ENCODE measurements at regions not wholly inside any gene's neighbourhood (a gene's known extent, or its start where the extent isn't known, plus 50 kb on each side); places are given as distances from the start of the nearest gene placed in this dataset.
"Not testable (repeated sequence)": the region's sequence is repeated elsewhere in the genome, so short reads cannot be mapped to it uniquely, and the experiment has no call there.

DNA sequence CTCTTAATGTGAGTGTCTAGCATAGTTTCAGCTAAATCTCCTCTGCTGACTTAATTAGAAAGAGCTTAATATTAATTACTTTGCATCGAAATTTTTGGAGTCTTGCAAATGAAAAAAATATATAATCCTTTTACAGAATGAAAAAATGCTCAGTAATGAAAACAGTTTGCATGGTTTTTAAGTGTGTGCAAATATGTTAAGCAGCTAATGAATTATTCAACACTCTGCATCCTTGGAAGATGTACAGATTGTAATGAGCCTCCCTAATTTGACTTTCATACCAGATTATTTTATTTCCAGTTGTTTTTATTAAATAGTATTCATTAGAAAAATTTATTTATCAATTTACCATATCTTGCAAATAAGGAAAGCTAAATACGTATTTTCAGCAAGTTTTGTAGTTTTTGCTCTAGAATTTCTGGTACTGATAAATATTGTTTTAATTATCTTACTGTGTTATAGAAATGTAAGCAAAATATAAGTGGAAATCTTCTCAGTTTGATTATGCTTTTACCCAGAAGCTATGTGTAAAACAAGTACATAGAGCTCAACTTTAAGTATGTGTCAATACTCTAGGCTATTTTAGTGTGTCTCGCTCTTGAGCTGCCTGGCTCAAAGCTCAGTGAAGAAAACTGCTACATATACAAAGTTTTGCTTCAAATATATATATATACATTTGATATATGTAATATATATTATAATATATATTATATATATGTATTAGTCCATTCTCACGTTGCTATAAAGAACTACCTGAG, 714.9 kb upstream of the LUZP2 start:
- no peak for DNase-seq

DNA sequence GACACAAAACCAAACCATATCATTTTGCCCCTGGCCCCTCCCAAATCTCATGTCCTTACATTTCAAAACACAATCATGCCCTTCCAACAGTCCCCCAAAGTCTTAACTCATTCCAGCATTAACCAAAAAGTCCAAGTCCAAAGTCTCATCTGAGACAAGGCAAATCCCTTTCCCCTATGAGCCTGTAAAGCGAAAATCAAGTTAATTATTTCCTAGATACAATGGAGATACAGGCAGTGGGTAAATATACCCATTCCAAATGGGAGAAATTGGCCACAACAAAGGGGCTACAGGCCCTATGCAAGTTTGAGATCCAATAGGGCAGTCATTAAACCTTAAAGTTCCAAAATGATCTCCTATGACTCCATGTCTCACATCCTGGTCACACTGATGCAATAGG, 709.9 kb upstream of the LUZP2 start:
- DNase-seq: not testable (repeated sequence)

DNA sequence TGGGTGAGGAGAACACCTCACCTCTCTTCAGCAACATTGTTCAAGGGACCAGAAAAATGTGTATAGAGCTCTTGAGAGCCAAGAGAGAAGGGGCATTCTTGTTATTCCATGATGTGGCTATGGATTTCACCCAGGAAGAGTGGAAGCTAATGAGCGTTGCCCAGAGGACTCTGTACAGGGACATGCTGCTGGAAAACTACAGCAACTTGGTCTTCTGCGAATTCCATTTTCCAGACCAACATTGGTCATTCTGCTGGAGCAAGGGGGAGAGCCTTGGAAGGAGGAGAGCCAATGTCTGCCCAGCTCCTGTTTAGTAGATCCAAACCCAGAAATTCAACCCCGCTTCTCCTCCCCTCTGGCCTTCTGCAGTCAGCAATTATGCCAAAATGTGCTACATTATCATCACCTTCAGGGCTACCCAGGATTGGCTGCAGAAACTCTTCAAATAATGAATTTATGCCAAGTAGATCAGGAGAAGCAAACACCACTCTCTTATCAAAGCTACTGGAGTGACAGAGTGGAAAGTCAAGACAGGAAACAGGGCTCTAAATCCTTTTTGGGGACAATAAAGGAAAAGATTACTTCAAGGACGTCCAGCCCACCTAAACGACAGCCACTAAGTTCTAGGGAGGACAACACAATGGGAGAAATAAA, 707.5 kb upstream of the LUZP2 start:
- DNase-seq: no peak

DNA sequence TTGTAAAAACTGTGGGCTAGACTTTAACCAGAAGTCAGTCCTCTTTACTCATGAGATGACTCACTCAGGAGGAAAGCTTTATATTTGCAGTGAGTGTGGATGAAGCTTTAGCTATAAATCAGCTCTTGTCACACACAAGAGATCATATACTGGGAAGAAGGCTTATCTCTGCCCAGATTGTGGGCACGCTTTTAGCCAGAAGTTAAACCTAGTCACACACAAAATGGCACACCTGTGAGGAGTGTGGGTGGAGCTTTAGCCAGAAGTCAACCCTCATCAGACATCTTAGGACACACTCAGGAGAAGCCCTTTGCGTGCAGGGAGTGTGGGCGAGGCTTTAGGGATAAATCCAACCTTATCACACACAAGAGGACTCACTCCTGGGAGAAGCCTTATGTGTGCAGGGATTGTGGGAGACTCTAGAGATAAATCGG, 706.9 kb upstream of the LUZP2 start:
- no peak for DNase-seq

DNA sequence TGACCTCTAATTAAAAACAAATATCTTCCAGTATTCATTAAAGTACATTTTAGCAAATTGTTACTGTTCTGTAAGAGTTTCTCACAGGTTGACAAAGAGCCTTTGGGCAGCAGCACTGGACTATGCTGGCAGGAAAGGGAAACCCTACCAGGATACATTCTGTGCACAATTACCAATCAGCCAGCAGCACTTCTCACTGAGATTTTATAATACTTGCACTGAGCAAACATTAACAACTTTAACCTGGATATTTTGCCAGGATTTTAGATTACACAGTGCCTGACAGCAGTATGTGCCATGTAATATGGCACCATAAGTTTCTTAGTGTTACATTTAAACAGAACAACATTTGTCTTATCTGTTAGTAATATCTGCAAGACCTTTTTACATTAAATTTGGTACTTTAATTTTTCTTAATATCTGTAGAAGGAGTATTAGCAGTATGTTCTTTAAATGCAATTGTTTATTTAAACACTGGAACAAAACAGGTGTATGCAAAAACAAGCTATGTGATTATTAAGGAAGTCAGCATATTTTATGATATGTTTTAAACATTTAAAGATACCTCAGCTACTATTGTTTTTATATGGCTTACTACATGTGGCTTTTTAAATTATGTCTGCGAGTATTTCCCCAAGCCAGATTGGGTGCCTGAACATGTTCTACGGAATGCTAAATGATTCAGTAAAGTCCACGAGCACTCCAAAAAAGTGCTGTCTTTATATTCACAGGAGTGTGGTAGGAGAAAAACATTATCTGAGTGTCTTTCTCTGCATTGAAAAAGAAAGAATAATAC, 699.0 kb upstream of the LUZP2 start:
- DNase-seq: no peak

DNA sequence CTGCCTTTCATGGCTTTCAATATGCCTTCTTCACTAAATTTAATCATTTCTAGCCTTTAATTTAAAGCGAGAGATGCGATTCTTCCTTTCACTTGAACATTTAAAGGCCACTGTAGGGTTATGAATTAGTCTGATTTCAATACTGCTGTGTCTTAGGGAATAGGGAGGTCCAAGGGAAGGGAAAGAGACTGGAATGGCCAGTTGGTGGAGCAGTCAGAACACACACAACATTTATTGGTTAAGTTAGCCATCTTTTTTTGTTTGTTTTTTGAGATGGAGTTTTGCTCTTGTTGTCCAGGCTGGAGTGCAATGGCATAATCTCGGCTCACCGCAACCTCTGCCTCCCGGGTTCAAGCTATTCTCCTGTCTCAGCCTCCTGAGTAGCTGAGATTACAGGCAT, 662.5 kb upstream of the LUZP2 start:
- DNase-seq: not testable (repeated sequence)

- DNase-seq: no peak
These were observed 659.9 kb upstream of the LUZP2 start for GRCh38 chr11:23836981-23837380.

GRCh38 chr11:23840872-23841271, 656.0 kb upstream of the LUZP2 start:
- no peak for DNase-seq

GRCh38 chr11:23846902-23847422, 649.9 kb upstream of the LUZP2 start:
- no peak for DNase-seq

DNA sequence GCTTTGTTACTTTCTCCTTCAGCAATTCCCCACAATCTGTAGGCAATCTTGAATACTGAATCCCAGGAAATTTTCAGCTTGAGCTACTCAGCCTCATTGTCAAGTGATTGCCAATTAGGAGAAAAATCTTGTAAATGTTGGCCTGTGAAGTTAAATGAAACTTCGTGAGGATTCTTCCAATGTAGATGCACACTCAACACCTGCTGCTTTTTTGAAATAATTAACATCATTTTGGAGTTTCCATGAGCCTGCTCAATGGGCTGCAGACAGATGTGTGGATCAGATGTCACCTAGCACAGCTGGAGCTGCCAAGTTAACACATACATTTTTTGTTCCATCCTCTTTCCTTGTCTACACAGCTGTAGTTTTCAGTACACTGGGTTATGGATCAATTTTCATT, 645.6 kb upstream of the LUZP2 start:
- no peak for DNase-seq

GRCh38 chr11:23856654-23857053, 640.2 kb upstream of the LUZP2 start:
- no peak for DNase-seq

- DNase-seq: no peak
These were observed 637.8 kb upstream of the LUZP2 start for GRCh38 chr11:23859087-23859486.

- DNase-seq: no peak
These were observed 635.2 kb upstream of the LUZP2 start for GRCh38 chr11:23861615-23862014.

GRCh38 chr11:23865341-23865975, 631.4 kb upstream of the LUZP2 start:
- DNase-seq: no peak

GRCh38 chr11:23866641-23867040, 630.2 kb upstream of the LUZP2 start:
- DNase-seq: no peak

- no peak for DNase-seq
These were observed 627.2 kb upstream of the LUZP2 start for GRCh38 chr11:23869671-23870070.

DNA sequence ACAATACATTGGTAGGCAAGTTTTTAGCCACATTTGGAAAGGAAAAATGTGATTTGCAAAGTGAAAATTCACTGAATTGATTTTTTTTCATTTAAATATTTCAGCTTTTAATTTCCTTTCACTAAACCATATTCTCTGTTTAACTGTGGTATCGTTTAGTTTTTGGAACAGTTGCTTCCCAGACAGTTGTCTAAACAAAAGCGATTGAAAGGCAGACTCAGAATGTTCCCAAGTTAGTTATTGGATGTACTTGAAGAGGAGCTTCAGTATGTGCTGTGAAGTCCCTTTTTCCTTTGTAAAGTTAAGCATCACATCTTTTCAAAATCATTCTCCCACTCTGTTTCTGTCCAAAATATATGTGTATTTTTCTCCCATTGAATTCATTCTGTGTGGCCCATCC, 623.4 kb upstream of the LUZP2 start:
- no peak for DNase-seq

DNA sequence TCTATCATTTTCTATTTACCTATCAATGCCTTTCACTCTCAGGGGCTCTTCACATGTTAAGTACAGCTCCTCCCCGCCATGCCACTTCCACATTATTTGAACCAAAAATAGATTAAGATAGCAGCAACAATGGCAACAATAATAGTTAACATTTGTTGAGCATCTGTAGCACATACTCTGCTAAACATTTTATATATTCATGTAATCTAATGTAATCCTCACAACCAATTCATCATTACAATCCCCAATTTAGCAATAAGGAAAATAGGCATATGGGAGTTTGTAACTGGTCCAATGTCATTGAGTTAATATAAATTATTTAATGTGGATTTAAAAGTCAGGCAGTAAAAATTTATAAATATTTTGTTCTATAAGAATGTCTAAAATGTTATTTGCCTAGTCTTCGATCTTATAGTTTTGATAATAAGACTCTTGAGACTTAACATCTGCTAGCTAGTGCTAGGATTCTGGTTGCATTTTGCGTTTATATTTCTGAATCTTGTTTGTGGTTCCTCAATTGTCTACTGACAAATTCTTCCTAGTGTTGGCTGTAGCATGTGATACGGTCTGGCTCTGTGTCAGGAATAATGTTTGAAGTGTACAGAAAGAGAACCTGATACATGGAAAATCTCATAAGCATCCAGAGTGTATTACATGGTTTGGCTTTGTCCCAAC, 621.5 kb upstream of the LUZP2 start:
- no peak for DNase-seq

- DNase-seq: not testable (repeated sequence)
These were observed 613.3 kb upstream of the LUZP2 start for GRCh38 chr11:23883426-23884048.

- no peak for DNase-seq
These were observed 612.5 kb upstream of the LUZP2 start for GRCh38 chr11:23884341-23884740.

- no peak for DNase-seq
These were observed 611.1 kb upstream of the LUZP2 start for GRCh38 chr11:23885801-23886200.

- DNase-seq: not testable (repeated sequence)
These were observed 609.7 kb upstream of the LUZP2 start for GRCh38 chr11:23887122-23887521.
